ENCODE measurements at regions not wholly inside any gene's neighbourhood (a gene's known extent, or its start where the extent isn't known, plus 50 kb on each side); places are given as distances from the start of the nearest gene placed in this dataset.

- H3K36me3 Mint-ChIP-seq: no peaks in the 10 kb centered on the region
- no peak overlapping the region for H3K27ac Mint-ChIP-seq
- no peak for DNase-seq (ENCODE audit: low spot score in 2 of 2)
- ATAC-seq: no peak
- H3K9me3 Mint-ChIP-seq: no peaks in the 10 kb centered on the region
- peaks cover 17% of the 10 kb centered on the region for H3K4me1 Mint-ChIP-seq
- no peak overlapping the region for H3K4me3 Mint-ChIP-seq
Observed at GRCh38 chr15:60119101-60119500, 115.0 kb downstream of the FOXB1 start.

GRCh38 chr15:60120100-60120499 is 116.0 kb downstream of the FOXB1 start:
- no peak overlapping the region for H3K27ac Mint-ChIP-seq
- peaks cover 17% of the 10 kb centered on the region for H3K4me1 Mint-ChIP-seq
- H3K9me3 Mint-ChIP-seq: no peaks in the 10 kb centered on the region
- H3K36me3 Mint-ChIP-seq: no peaks in the 10 kb centered on the region
- DNase-seq (ENCODE audit: low spot score in 2 of 2) (no peak), ATAC-seq (no peak)
- no peak overlapping the region for H3K4me3 Mint-ChIP-seq

GRCh38 chr15:60121845-60122244 is 117.7 kb downstream of the FOXB1 start:
- Mint-ChIP-seq H3K27ac (peak overlapping the region; percentile 35), H3K4me1 (peaks cover 19% of the 10 kb centered on the region)
- DNase-seq (ENCODE audit: low spot score in 2 of 2): peak in 1 of 2 donors; percentile 67

GRCh38 chr15:60122691-60123090 is 118.6 kb downstream of the FOXB1 start:
- no peaks in the 10 kb centered on the region for H3K9me3 Mint-ChIP-seq
- peaks cover 25% of the 10 kb centered on the region for H3K4me1 Mint-ChIP-seq
- H3K27ac Mint-ChIP-seq: no peak overlapping the region
- ATAC-seq (no peak), DNase-seq (ENCODE audit: low spot score in 2 of 2) (no peak)
- H3K4me3 Mint-ChIP-seq: no peak overlapping the region
- peaks cover 7% of the 10 kb centered on the region for H3K36me3 Mint-ChIP-seq

More at GRCh38 chr15:60121845-60122244, 117.7 kb downstream of the FOXB1 start:
- Mint-ChIP-seq H3K9me3 (no peaks in the 10 kb centered on the region), H3K36me3 (no peaks in the 10 kb centered on the region), H3K4me3 (no peak overlapping the region)
- peak; percentile 93 for ATAC-seq

- DNase-seq (ENCODE audit: low spot score in 2 of 2): no peak
- no peak for ATAC-seq
- Mint-ChIP-seq H3K4me3 (no peak overlapping the region), H3K36me3 (peaks cover 7% of the 10 kb centered on the region), H3K9me3 (no peaks in the 10 kb centered on the region), H3K4me1 (peaks cover 29% of the 10 kb centered on the region), H3K27ac (no peak overlapping the region)
Observed at GRCh38 chr15:60124460-60125070, 120.5 kb downstream of the FOXB1 start.

- DNase-seq (ENCODE audit: low spot score in 2 of 2) (no peak), ATAC-seq (no peak)
- H3K4me1 Mint-ChIP-seq: peaks cover 29% of the 10 kb centered on the region
- H3K9me3 Mint-ChIP-seq: no peaks in the 10 kb centered on the region
- no peak overlapping the region for H3K4me3 Mint-ChIP-seq
- peaks cover 7% of the 10 kb centered on the region for H3K36me3 Mint-ChIP-seq
- peak overlapping the region; percentile 74 for H3K27ac Mint-ChIP-seq
Observed at GRCh38 chr15:60125334-60125733, 121.2 kb downstream of the FOXB1 start.

- no peak for ATAC-seq
- DNase-seq (ENCODE audit: low spot score in 2 of 2): no peak
- Mint-ChIP-seq H3K4me3 (peak overlapping the region; percentile 62), H3K27ac (peak overlapping the region; percentile 86), H3K9me3 (no peaks in the 10 kb centered on the region), H3K4me1 (peaks cover 29% of the 10 kb centered on the region), H3K36me3 (peaks cover 7% of the 10 kb centered on the region)
Observed at GRCh38 chr15:60126200-60126599, 122.1 kb downstream of the FOXB1 start.

- Mint-ChIP-seq H3K27ac (peak overlapping the region; percentile 86), H3K4me1 (peaks cover 27% of the 10 kb centered on the region), H3K36me3 (peaks cover 7% of the 10 kb centered on the region), H3K4me3 (peak overlapping the region; percentile 62), H3K9me3 (no peaks in the 10 kb centered on the region)
- ATAC-seq (no peak), DNase-seq (ENCODE audit: low spot score in 2 of 2) (no peak)
Observed at GRCh38 chr15:60126661-60127060, 122.5 kb downstream of the FOXB1 start.

- H3K9me3 Mint-ChIP-seq: no peaks in the 10 kb centered on the region
- H3K4me1 Mint-ChIP-seq: peaks cover 19% of the 10 kb centered on the region
- no peak for ATAC-seq
- peaks cover 7% of the 10 kb centered on the region for H3K36me3 Mint-ChIP-seq
- H3K27ac Mint-ChIP-seq: no peak overlapping the region
- H3K4me3 Mint-ChIP-seq: peak overlapping the region; percentile 62
- DNase-seq (ENCODE audit: low spot score in 2 of 2): peak in 1 of 2 donors; percentile 55
Observed at GRCh38 chr15:60128000-60128376, 123.9 kb downstream of the FOXB1 start.

- peaks cover 19% of the 10 kb centered on the region for H3K4me1 Mint-ChIP-seq
- no peak overlapping the region for H3K4me3 Mint-ChIP-seq
- H3K27ac Mint-ChIP-seq: no peak overlapping the region
- DNase-seq (ENCODE audit: low spot score in 2 of 2) (no peak), ATAC-seq (no peak)
- no peaks in the 10 kb centered on the region for H3K9me3 Mint-ChIP-seq
- peaks cover 7% of the 10 kb centered on the region for H3K36me3 Mint-ChIP-seq
Observed at GRCh38 chr15:60128710-60129109, 124.6 kb downstream of the FOXB1 start.

GRCh38 chr15:60130398-60130797 is 126.3 kb downstream of the FOXB1 start:
- Mint-ChIP-seq H3K4me3 (no peak overlapping the region), H3K27ac (no peak overlapping the region), H3K4me1 (peaks cover 19% of the 10 kb centered on the region), H3K9me3 (no peaks in the 10 kb centered on the region), H3K36me3 (peaks cover 7% of the 10 kb centered on the region)
- no peak for DNase-seq (ENCODE audit: low spot score in 2 of 2)
- ATAC-seq: no peak

GRCh38 chr15:60130821-60131220 is 126.7 kb downstream of the FOXB1 start:
- H3K36me3 Mint-ChIP-seq: peaks cover 7% of the 10 kb centered on the region
- H3K9me3 Mint-ChIP-seq: no peaks in the 10 kb centered on the region
- no peak overlapping the region for H3K27ac Mint-ChIP-seq
- no peak overlapping the region for H3K4me3 Mint-ChIP-seq
- no peak for ATAC-seq
- peaks cover 19% of the 10 kb centered on the region for H3K4me1 Mint-ChIP-seq
- DNase-seq (ENCODE audit: low spot score in 2 of 2): no peak

GRCh38 chr15:60134609-60135008 is 130.5 kb downstream of the FOXB1 start:
- H3K9me3 Mint-ChIP-seq: no peaks in the 10 kb centered on the region
- no peaks in the 10 kb centered on the region for H3K36me3 Mint-ChIP-seq
- no peaks in the 10 kb centered on the region for H3K4me1 Mint-ChIP-seq
- no peak for ATAC-seq
- DNase-seq (ENCODE audit: low spot score in 2 of 2): no peak
- H3K27ac Mint-ChIP-seq: no peak overlapping the region
- no peak overlapping the region for H3K4me3 Mint-ChIP-seq

GRCh38 chr15:60135961-60136360 is 131.8 kb downstream of the FOXB1 start:
- Mint-ChIP-seq H3K9me3 (no peaks in the 10 kb centered on the region), H3K4me1 (no peaks in the 10 kb centered on the region), H3K4me3 (no peak overlapping the region), H3K36me3 (no peaks in the 10 kb centered on the region), H3K27ac (no peak overlapping the region)
- ATAC-seq: no peak
- no peak for DNase-seq (ENCODE audit: low spot score in 2 of 2)

GRCh38 chr15:60137711-60138396 is 133.7 kb downstream of the FOXB1 start:
- no peak for ATAC-seq
- H3K4me1 Mint-ChIP-seq: no peaks in the 10 kb centered on the region
- H3K36me3 Mint-ChIP-seq: no peaks in the 10 kb centered on the region
- H3K4me3 Mint-ChIP-seq: no peak overlapping the region
- H3K27ac Mint-ChIP-seq: no peak overlapping the region
- no peak for DNase-seq (ENCODE audit: low spot score in 2 of 2)
- H3K9me3 Mint-ChIP-seq: no peaks in the 10 kb centered on the region

- Mint-ChIP-seq H3K27ac (no peak overlapping the region), H3K4me1 (no peaks in the 10 kb centered on the region), H3K9me3 (no peaks in the 10 kb centered on the region), H3K36me3 (no peaks in the 10 kb centered on the region), H3K4me3 (no peak overlapping the region)
- no peak for ATAC-seq
- no peak for DNase-seq (ENCODE audit: low spot score in 2 of 2)
Observed at GRCh38 chr15:60138397-60138968, 134.4 kb downstream of the FOXB1 start.

Data from stimulated activated effector memory CD8-positive, alpha-beta T cell treated with anti-CD3 and anti-CD28 coated beads, Interleukin-12 subunit alpha, Interleukin-12 subunit beta, amount 100 ng/mL, for 72 hours (primary cell).